ENCODE measurements at regions not wholly inside any gene's neighbourhood (a gene's known extent, or its start where the extent isn't known, plus 50 kb on each side); places are given as distances from the start of the nearest gene placed in this dataset.

DNA sequence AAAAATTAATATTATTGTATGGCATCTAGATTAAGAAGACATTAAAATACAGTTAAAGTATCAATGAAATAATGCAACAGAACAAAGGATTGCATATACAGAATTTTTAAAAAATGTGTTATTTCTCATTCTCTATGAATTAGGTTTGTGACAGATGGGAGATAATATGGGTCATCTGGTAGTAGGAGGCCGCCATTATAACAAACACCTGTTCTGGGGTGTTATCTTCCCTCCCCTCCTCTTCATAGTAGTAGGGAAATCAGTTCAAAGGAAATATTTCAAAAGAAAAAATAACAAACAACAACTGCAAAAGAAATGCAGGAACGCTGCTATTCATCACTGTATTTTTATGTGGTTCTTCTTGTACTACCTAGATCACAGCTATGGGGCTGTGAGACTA is 187.0 kb upstream of the ATP2B1 start:
- TF ChIP-seq, protein P1, sequence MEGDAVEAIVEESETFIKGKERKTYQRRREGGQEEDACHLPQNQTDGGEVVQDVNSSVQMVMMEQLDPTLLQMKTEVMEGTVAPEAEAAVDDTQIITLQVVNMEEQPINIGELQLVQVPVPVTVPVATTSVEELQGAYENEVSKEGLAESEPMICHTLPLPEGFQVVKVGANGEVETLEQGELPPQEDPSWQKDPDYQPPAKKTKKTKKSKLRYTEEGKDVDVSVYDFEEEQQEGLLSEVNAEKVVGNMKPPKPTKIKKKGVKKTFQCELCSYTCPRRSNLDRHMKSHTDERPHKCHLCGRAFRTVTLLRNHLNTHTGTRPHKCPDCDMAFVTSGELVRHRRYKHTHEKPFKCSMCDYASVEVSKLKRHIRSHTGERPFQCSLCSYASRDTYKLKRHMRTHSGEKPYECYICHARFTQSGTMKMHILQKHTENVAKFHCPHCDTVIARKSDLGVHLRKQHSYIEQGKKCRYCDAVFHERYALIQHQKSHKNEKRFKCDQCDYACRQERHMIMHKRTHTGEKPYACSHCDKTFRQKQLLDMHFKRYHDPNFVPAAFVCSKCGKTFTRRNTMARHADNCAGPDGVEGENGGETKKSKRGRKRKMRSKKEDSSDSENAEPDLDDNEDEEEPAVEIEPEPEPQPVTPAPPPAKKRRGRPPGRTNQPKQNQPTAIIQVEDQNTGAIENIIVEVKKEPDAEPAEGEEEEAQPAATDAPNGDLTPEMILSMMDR (IDR thresholded peaks at IDR 0.05; ENCODE audit: insufficient read depth, low read depth, low read length), result no peak
- no peak for TF ChIP-seq EZH2 (IDR thresholded peaks at IDR 0.05; ENCODE audit: insufficient read depth, low read length)
